ENCODE measurements at regions not wholly inside any gene's neighbourhood (a gene's known extent, or its start where the extent isn't known, plus 50 kb on each side); places are given as distances from the start of the nearest gene placed in this dataset. TPM values are rescaled to one million over a fixed set of nuclear protein-coding genes. Genes with fewer than 3 reads are reported as not detected.
A peak's percentile ranks its signal among the peaks of the same experiment; 100 is the strongest.

- intact Hi-C loops (cut with DNase I), result no loop called here
- ATAC-seq (peak; percentile 78), DNase-seq (ENCODE audit: low spot score) (no peak)
These were observed 60.7 kb upstream of the MAP1LC3B2 start for GRCh38 chr12:116498471-116498870.

DNA sequence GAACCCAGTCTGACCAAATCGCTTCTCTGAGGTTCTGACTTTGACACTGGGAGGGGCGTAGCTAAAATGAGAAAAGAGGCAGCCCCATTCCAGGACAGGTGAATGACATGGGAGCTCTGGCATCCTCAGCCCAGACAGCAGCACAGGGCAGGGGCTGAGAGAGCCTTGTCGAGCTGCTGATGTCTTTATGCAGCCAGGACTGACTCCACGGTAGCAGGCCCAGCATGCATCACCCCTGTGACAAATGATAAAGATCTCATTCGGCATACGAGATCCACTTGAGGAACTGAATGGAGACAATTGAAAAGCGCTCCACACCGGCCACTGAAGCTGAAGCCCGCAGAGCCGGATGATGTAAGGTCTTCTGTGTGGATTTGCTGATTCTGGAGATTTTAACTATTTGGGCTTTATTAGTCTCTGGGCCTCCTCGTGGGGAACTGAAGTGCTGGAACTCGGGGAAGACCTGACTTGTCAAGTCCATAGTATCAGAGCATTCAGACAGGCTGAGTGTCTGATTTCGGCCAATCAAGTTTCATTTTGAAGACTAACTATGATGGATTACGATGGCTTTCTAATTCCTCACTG is 56.9 kb upstream of the MAP1LC3B2 start:
- ATAC-seq (no peak), DNase-seq (ENCODE audit: low spot score) (no peak)
- intact Hi-C loops (cut with DNase I), result no loop called here

GRCh38 chr12:116502989-116503496 is 56.1 kb upstream of the MAP1LC3B2 start:
- intact Hi-C loops (cut with DNase I), result no loop called here
- no peak for DNase-seq (ENCODE audit: low spot score)
- no peak for ATAC-seq

- DNase-seq (ENCODE audit: low spot score), result no peak
- intact Hi-C loops (cut with DNase I), result no loop called here
- ATAC-seq, result no peak
These were observed 54.7 kb upstream of the MAP1LC3B2 start for GRCh38 chr12:116504438-116504837.

GRCh38 chr12:116506697-116507064 is 52.5 kb upstream of the MAP1LC3B2 start:
- ATAC-seq (no peak), DNase-seq (ENCODE audit: low spot score) (no peak)
- intact Hi-C loops (cut with DNase I), result no loop called here

DNA sequence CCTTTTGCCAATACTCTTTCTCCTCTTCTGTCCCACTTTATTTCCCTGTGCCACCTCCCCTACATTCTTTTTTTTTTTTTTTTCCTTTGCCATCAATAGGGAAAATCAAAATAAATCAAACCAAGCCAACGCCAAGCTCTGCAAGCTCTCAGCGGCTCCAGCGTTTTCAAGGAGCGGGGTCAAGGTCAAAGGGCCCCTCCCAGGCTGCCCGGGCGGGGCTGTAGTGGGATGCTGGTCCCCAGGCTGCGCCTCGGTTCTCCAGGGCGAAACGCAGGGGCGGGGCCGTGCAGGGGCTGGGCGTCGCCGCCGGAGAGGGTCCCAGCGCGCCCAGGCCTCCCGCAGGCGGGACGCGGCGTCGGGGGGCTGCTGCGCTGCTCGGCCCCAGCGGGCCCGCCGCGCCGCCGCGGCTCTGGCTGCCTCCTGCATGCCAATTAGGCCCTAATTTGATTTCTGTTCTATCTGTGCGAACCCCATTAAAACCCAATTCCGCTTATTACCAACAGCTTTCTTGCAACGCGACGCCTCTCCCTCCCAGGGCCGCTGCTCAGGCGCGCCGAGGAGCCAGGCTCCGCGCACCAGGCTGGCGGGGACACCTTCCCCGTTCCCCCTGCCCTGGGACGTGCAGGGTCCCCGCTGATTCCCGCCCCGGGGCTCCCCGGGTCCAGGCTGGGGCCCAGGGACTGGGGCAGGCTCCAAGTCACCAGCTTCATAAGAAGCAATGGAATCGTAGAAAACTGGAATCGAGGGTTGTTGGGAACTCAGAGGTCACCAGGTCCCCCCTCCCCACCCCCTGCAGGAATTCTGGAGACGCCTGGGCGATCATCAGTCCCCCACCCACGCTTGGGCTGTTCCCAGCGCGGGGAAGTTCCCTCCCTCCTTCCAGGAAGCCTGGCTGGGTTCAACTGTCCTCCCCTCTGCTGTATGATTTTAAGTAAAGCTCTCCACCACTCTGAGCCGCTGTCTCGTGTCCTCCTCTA is 50.7 kb upstream of the MAP1LC3B2 start:
- intact Hi-C loops (cut with DNase I), result no loop called here
- peak; percentile 51 for ATAC-seq
- DNase-seq (ENCODE audit: low spot score), result no peak

Small RNA genes lying in the stretch of these regions (microRNA-seq; reads per million reads assigned to microRNA genes)
- gene MIR4472-2, result not detected

Measured in sciatic nerve (tissue), 2 donors.